Ascending aorta (tissue), 2 donors: ENCODE measurements at regions not wholly inside any gene's neighbourhood (a gene's known extent, or its start where the extent isn't known, plus 50 kb on each side); places are given as distances from the start of the nearest gene placed in this dataset.
"Not testable (repeated sequence)": the region's sequence is repeated elsewhere in the genome, so short reads cannot be mapped to it uniquely, and the experiment has no call there.

ENCODE experiments used
- DNase-seq, 2 donors: peaks; one replicate each; pipeline ENCODE4 v3.0.0-alpha.2; 2019; ENCODE audit warnings: low spot score in 2 of 2
- H3K27ac ChIP-seq, 2 donors: fragments of 200-600 bp; sonication (generic); one replicate each; pipeline ENCODE4 v1.5.1; 2016 to 2017; ENCODE audit warnings: mild to moderate bottlenecking in 1 of 2
- H3K27me3 ChIP-seq: fragments of 200-600 bp; sonication (generic); one replicate; pipeline ENCODE4 v1.5.1; 2017
- H3K36me3 ChIP-seq, 2 donors: fragments of 200-600 bp; sonication (generic); one replicate each; pipeline ENCODE4 v1.5.1; 2016
- H3K4me1 ChIP-seq, 2 donors: fragments of 200-600 bp; sonication (generic); one replicate each; pipeline ENCODE4 v1.5.1; 2016 to 2017; ENCODE audit warnings: mild to moderate bottlenecking in 1 of 2
- H3K4me3 ChIP-seq, 2 donors: fragments of 200-600 bp; sonication (generic); one replicate each; pipeline ENCODE4 v1.5.1; 2016 to 2017; ENCODE audit warnings: mild to moderate bottlenecking in 1 of 2
- H3K9me3 ChIP-seq, 2 donors: fragments of 200-600 bp; sonication (generic); one replicate each; pipeline ENCODE4 v1.5.1; 2016
- intact Hi-C: fragments of 100-400 bp; cut with DNase I; formaldehyde crosslinking; loops from one replicate; pipeline ENCODE4 v1.15.1; 2023
- TF ChIP-seq, protein P1 (sequence below), 3 experiments: fragments of 200-600 bp in 2 of 3; fragments of 450-650 bp in 1 of 3; sonication (generic) in 2 of 3; IDR thresholded peaks; one replicate each; pipeline ENCODE4 v1.5.1; 2016 to 2019; ENCODE audit warnings: antibody characterized with exemption in 3 of 3, mild to moderate bottlenecking in 1 of 3, moderate library complexity in 1 of 3

DNA sequence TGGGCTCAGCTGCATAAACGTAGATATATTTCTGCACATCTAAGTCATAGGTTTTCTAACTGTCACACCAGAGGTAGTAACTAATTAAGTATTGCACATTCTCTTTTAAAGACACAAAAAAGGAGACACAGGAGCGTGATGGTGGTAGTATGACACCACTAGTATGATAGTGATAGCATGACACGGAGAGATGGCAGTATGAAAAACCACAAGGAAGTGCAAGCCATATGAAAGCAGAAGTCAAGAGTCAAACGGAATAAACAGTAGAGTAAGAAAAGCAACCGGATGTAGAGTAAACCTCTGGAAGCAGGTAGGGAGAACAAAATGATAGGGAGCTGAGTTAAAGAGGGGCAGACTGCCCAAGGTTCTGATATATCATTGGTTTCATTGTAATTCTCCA, 382.2 kb upstream of the INTU start:
- DNase-seq, result no peak
- TF ChIP-seq, protein P1, sequence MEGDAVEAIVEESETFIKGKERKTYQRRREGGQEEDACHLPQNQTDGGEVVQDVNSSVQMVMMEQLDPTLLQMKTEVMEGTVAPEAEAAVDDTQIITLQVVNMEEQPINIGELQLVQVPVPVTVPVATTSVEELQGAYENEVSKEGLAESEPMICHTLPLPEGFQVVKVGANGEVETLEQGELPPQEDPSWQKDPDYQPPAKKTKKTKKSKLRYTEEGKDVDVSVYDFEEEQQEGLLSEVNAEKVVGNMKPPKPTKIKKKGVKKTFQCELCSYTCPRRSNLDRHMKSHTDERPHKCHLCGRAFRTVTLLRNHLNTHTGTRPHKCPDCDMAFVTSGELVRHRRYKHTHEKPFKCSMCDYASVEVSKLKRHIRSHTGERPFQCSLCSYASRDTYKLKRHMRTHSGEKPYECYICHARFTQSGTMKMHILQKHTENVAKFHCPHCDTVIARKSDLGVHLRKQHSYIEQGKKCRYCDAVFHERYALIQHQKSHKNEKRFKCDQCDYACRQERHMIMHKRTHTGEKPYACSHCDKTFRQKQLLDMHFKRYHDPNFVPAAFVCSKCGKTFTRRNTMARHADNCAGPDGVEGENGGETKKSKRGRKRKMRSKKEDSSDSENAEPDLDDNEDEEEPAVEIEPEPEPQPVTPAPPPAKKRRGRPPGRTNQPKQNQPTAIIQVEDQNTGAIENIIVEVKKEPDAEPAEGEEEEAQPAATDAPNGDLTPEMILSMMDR (IDR thresholded peaks at IDR 0.05), result no peak
- Histone ChIP-seq H3K27ac (no peak overlapping the region), H3K9me3 (no peaks in the 10 kb centered on the region), H3K27me3 (no peaks in the 10 kb centered on the region), H3K4me3 (no peak overlapping the region), H3K36me3 (no peaks in the 10 kb centered on the region), H3K4me1 (no peaks in the 10 kb centered on the region)
- intact Hi-C loops, result no loop called here

DNA sequence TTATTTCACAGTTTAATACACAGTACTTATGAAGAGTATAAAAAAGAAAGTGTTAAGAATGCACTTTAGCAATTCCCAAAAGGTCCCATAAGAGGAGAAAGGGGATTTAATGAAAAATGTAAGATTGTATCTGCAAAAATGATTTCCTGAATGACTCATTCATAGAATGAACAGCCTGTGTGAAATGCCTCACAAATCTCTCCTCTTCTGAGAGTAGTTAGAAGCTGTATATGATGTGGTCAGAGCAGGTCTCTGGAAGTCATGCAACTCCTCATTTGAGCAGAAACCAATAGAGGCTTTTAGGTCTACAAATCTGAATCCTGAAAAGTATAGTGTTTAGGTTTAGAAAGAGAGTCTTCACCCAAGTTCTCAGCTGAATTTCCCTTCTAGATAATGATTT, 381.3 kb upstream of the INTU start:
- Histone ChIP-seq H3K4me1 (no peaks in the 10 kb centered on the region), H3K27me3 (no peaks in the 10 kb centered on the region), H3K9me3 (no peaks in the 10 kb centered on the region), H3K36me3 (no peaks in the 10 kb centered on the region), H3K27ac (no peak overlapping the region), H3K4me3 (no peak overlapping the region)
- TF ChIP-seq, protein P1 (IDR thresholded peaks at IDR 0.05), result no peak
- no peak for DNase-seq
- intact Hi-C loops, result no loop called here

DNA sequence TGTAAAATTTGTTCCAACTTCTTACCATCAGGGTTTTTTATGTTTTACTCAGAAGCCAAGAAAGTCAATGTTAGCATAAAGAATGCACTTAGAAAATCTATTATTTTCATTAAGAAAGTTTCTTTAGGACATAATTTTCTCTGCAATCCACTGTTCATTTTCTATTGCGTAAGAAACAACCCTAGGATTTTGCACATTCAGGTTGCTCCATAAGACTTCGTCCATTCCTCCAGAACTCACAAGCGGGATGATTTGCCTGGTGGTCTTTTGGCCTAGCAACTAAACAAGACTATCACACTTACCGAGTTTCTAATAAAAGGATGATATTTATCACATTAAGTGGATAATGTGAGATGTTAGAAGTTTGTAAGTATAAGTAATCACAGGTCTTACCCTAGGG, 376.3 kb upstream of the INTU start:
- no peaks in the 10 kb centered on the region for H3K36me3 ChIP-seq
- no peak for DNase-seq
- intact Hi-C loops, result no loop called here
- TF ChIP-seq, protein P1 (IDR thresholded peaks at IDR 0.05), result no peak
- H3K27me3 ChIP-seq, result no peaks in the 10 kb centered on the region
- H3K27ac ChIP-seq, result no peak overlapping the region
- no peaks in the 10 kb centered on the region for H3K4me1 ChIP-seq
- no peaks in the 10 kb centered on the region for H3K9me3 ChIP-seq
- H3K4me3 ChIP-seq, result no peak overlapping the region

DNA sequence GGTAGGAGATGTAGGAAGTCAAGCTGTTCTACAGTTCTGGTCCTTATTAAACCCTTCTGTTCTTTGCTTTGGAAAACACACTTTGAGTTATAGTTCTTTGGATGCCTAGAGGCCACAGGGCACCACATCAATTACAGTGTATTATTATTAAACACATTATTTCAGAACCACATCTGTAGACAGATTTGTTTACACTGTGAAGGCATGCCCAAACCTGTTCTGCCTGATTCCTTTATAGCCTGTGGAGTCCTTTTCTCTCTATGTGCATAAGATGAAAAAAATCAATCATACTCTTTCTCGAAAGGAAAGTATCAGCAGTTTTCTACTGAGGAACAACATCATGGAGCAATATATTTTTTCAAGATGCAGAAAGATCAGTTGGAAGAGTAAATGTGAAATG, 371.3 kb upstream of the INTU start:
- TF ChIP-seq, protein P1 (IDR thresholded peaks at IDR 0.05), result no peak
- no peak overlapping the region for H3K4me3 ChIP-seq
- DNase-seq, result no peak
- no peak overlapping the region for H3K27ac ChIP-seq
- intact Hi-C loops, result no loop called here
- no peaks in the 10 kb centered on the region for H3K36me3 ChIP-seq
- no peaks in the 10 kb centered on the region for H3K9me3 ChIP-seq
- H3K4me1 ChIP-seq, result no peaks in the 10 kb centered on the region
- no peaks in the 10 kb centered on the region for H3K27me3 ChIP-seq

DNA sequence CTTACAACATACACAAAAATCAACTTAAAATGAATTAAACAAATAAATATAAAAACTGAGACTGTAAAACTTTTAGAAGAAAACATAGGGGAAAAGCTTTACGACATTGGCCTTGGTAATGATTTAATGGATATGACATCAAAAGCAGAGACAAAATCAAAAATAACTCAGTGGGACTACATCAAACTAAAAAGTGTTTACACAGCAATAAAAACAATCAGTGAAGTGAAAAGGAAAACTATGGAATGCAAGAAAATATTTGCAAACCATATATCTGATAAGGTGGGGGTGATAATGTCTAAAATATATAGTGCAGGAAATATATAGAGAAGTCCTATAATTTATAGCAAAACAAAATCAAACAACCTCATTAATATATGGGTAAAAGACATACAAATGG, 364.4 kb upstream of the INTU start:
- TF ChIP-seq, protein P1 (IDR thresholded peaks at IDR 0.05), result no peak
- Histone ChIP-seq H3K4me1 (no peaks in the 10 kb centered on the region), H3K27ac (no peak overlapping the region), H3K4me3 (no peak overlapping the region), H3K9me3 (no peaks in the 10 kb centered on the region), H3K36me3 (no peaks in the 10 kb centered on the region), H3K27me3 (no peaks in the 10 kb centered on the region)
- intact Hi-C loops, result no loop called here
- no peak for DNase-seq

DNA sequence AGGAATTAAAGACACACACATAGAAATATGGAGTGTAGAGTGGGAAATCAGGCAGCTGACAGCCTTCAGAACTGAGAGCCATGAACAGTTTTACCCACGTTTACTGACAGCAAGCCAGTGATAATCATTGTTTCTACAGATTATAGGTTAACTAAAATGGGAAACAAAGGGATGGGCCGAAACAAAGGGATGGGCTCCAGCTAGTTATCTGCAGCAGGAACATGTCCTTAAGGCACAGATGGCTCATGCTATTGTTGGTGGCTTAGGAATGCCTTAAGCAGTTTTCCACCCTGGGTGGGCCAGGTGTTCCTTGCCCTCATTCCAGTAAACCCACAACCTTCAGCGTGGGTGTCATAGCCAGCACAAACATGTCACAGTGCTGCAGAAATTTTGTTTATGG, 355.7 kb upstream of the INTU start:
- H3K9me3 ChIP-seq, H3K4me1 ChIP-seq, DNase-seq, H3K36me3 ChIP-seq, intact Hi-C loops, H3K4me3 ChIP-seq, H3K27ac ChIP-seq, H3K27me3 ChIP-seq: not testable (repeated sequence)
